Heart right ventricle (tissue), 16 donors: ENCODE measurements at regions not wholly inside any gene's neighbourhood (a gene's known extent, or its start where the extent isn't known, plus 50 kb on each side); places are given as distances from the start of the nearest gene placed in this dataset.

Experiments
- ATAC-seq, 8 donors: fragments of 200-7000 bp; cut with Tn5 transposase; one replicate each; pipeline ENCODE4 v1.9.1; 2020; ENCODE audit warnings: mild to moderate bottlenecking in 8 of 8, moderate library complexity in 8 of 8, moderate number of reproducible peaks in 1 of 8
- DNase-seq, 2 donors: peaks; one replicate each; pipeline ENCODE4 v3.0.0-alpha.2; 2020
- H3K27ac ChIP-seq, 10 donors: fragments of 200-600 bp; sonication (generic) in 2 of 10; one replicate each; pipeline versions ENCODE4 v1.5.0 to v1.8.0; 2020 to 2022; ENCODE audit warnings: mild to moderate bottlenecking in 3 of 10
- H3K27me3 ChIP-seq, 7 donors: fragments of 200-600 bp; one replicate each; pipeline ENCODE4 v1.8.0; 2021 to 2022; ENCODE audit warnings: mild to moderate bottlenecking in 2 of 7
- H3K36me3 ChIP-seq, 9 donors: fragments of 200-600 bp; sonication (generic) in 1 of 9; one replicate each; pipeline versions ENCODE4 v1.5.0 to v1.8.0; 2020 to 2022; ENCODE audit warnings: mild to moderate bottlenecking in 2 of 9
- H3K4me1 ChIP-seq, 9 donors: fragments of 200-600 bp; sonication (generic) in 1 of 9; one replicate each; pipeline versions ENCODE4 v1.5.0 to v1.8.0; 2020 to 2022; ENCODE audit warnings: mild to moderate bottlenecking in 4 of 9
- H3K4me3 ChIP-seq, 10 donors: fragments of 200-600 bp; sonication (generic) in 2 of 10; one replicate each; pipeline versions ENCODE4 v1.5.0 to v1.8.0; 2020 to 2022; ENCODE audit warnings: mild to moderate bottlenecking in 7 of 10, moderate library complexity in 2 of 10
- H3K9me3 ChIP-seq, 11 donors: fragments of 200-600 bp in 10 of 11; sonication (generic) in 2 of 11; one replicate each; pipeline versions ENCODE4 v1.5.0 to v1.8.0; 2013 to 2022; ENCODE audit warnings: mild to moderate bottlenecking in 2 of 11, control low read depth in 1 of 11, moderate library complexity in 1 of 11
- WGBS, 2 donors: extraction: QIAGEN DNeasy Blood & Tissue Kit; methylation state at CpG; one replicate each; pipeline ENCODE4 v1.1.7; 2013; ENCODE audit warnings: inconsistent platforms in 1 of 2; 5-methylcytosine and 5-hydroxymethylcytosine counted together
- intact Hi-C, 10 donors: fragments of 100-400 bp; cut with DNase I; formaldehyde crosslinking; loops; one replicate each; pipeline versions ENCODE4 v1.11.1 to v1.14.2; 2022
- TF ChIP-seq, protein P1 (sequence below), 9 donors: fragments of 200-600 bp; sonication (generic) in 2 of 9; IDR thresholded peaks; one replicate each; pipeline versions ENCODE4 v1.5.0 to v1.8.0; 2021 to 2022; ENCODE audit warnings: antibody characterized with exemption in 9 of 9, mild to moderate bottlenecking in 5 of 9, moderate library complexity in 1 of 9
- donor health status: Arrhythmogenic right ventricular cardiomyopathy.
- donor health status: ischemic (EF 13 %, LVEDD 7.1; RV severe dilation, severe dysfunction).
- donor health status: healthy with polysubstance abuse.
- donor health status: DM: no; HTN: yes; CAD: no.
- donor health status: DM: no; HTN: no; CAD: no.
- donor health status: ischemic (EF 25% LVEDD 6.9; RV normal size, moderate dysfunction).
- donor health status: ischemic (EF 25% LVEDD 5.7; RV mildly dilated, moderate dysfunction).
- donor health status: healthy.
- donor health status: DM: yes; HTN: yes; CAD: no.
- donor health status: Ischemic cardiomyopathy.
- donor health status: ischemic (EF 35%, LVEDD 5.7; RV mildly dilated, moderate dysfunction).
- donor health status: nonischemic (EF 11% LVEDD 7.7; RV severe dilation, severe dysfunction).
- donor health status: DM: yes; HTN: yes; CAD: no.
- donor health status: PGD.
- donor health status: ischemic (EF 29% LVEDD 5.4; RV normal size, mild dysfunction).
- donor health status: nonischemic (EF 23%, LVEDD 6.1; RV moderate dilation, normal function).

DNA sequence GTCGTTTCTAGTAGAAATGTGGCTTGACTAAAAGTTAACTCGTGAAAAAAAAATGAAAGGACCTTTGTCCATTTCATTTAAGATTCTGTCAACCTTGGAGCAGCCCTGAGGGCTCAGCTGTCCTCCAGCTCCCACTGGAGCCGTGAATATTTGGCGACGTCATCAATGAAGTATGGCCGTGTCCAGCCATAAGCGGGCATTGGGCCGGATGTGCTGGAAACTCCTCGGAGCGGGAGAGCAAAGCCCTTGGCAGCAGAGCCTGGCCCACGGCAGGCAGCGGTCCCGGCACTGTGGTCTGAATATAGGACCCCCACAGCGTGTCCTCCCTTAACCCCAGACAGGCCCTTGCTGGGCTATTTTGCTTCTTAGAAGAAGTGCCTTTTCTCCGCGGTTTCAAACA is 50.0 kb downstream of the JAKMIP3 start:
- Histone ChIP-seq H3K9me3 (no peaks in the 10 kb centered on the region), H3K27me3 (no peaks in the 10 kb centered on the region), H3K27ac (no peak overlapping the region), H3K4me3 (no peak overlapping the region), H3K4me1 (peaks cover 0 to 5% (median 0%) of the 10 kb centered on the region in 9 donors), H3K36me3 (no peaks in the 10 kb centered on the region)
- peak in 1 of 2 donors; percentile 27 for DNase-seq
- intact Hi-C loops = no loop called here
- TF ChIP-seq, protein P1, sequence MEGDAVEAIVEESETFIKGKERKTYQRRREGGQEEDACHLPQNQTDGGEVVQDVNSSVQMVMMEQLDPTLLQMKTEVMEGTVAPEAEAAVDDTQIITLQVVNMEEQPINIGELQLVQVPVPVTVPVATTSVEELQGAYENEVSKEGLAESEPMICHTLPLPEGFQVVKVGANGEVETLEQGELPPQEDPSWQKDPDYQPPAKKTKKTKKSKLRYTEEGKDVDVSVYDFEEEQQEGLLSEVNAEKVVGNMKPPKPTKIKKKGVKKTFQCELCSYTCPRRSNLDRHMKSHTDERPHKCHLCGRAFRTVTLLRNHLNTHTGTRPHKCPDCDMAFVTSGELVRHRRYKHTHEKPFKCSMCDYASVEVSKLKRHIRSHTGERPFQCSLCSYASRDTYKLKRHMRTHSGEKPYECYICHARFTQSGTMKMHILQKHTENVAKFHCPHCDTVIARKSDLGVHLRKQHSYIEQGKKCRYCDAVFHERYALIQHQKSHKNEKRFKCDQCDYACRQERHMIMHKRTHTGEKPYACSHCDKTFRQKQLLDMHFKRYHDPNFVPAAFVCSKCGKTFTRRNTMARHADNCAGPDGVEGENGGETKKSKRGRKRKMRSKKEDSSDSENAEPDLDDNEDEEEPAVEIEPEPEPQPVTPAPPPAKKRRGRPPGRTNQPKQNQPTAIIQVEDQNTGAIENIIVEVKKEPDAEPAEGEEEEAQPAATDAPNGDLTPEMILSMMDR (IDR thresholded peaks at IDR 0.05) = no peak
- peak in 3 of 8 donors; percentile 29 to 65 (median 56) for ATAC-seq
- WGBS, 2 donors = 48 to 58% methylated on average over 16 of the region's 16 CpGs

DNA sequence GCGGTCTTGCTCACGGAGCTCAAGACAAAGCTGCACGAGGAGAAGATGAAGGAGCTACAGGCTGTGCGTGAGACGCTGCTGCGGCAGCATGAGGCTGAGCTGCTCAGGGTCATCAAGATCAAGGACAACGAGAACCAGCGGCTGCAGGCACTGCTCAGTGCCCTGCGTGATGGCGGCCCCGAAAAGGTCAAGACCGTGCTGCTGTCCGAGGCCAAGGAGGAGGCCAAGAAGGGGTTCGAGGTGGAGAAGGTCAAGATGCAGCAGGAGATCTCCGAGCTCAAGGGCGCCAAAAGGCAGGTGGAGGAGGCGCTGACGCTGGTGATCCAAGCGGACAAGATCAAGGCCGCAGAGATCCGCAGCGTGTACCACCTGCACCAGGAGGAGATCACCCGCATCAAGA is 51.4 kb downstream of the JAKMIP3 start:
- H3K4me1 ChIP-seq = peaks cover 0 to 5% (median 0%) of the 10 kb centered on the region in 9 donors
- H3K4me3 ChIP-seq = no peak overlapping the region
- WGBS, 2 donors = 92 to 93% methylated on average over 23 of the region's 23 CpGs
- intact Hi-C loops = no loop called here
- H3K36me3 ChIP-seq = no peaks in the 10 kb centered on the region
- DNase-seq = no peak
- H3K27me3 ChIP-seq = no peaks in the 10 kb centered on the region
- ATAC-seq = no peak
- H3K9me3 ChIP-seq = no peaks in the 10 kb centered on the region
- TF ChIP-seq, protein P1 (IDR thresholded peaks at IDR 0.05) = no peak
- no peak overlapping the region for H3K27ac ChIP-seq

DNA sequence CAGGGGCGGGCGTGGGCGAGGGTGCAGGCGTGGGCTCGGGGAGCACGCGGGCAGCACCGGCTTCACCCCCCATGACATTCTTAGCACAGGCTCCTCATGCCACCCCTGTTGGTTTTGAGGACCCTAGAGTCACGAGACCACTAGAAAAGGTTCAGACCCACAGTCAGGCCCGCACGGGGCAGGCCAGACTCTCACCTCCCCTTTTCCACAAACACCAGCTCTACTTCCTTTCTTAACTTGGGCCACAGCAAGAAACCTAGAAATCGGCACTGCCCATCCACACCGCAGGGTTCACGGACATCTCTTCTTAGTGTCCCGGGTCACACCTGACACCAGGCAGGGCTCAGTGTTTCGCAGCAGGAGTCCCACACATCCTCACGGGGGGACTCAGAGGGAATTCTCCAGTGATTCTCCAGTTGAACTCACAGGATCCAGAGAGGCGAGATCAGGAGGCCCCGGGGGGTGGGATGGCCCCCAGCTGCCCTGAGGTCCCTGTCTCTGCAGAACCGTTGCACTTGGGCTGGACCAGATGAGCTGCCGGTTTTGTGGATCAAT is 52.0 kb downstream of the JAKMIP3 start:
- Histone ChIP-seq H3K4me1 (peaks cover 0 to 5% (median 0%) of the 10 kb centered on the region in 9 donors), H3K4me3 (no peak overlapping the region), H3K27me3 (no peaks in the 10 kb centered on the region), H3K9me3 (no peaks in the 10 kb centered on the region), H3K36me3 (no peaks in the 10 kb centered on the region), H3K27ac (no peak overlapping the region)
- ATAC-seq (no peak), DNase-seq (no peak)
- WGBS, 2 donors = 92 to 94% methylated on average over 21 of the region's 21 CpGs
- TF ChIP-seq, protein P1 (IDR thresholded peaks at IDR 0.05) = no peak
- intact Hi-C loops = no loop called here

DNA sequence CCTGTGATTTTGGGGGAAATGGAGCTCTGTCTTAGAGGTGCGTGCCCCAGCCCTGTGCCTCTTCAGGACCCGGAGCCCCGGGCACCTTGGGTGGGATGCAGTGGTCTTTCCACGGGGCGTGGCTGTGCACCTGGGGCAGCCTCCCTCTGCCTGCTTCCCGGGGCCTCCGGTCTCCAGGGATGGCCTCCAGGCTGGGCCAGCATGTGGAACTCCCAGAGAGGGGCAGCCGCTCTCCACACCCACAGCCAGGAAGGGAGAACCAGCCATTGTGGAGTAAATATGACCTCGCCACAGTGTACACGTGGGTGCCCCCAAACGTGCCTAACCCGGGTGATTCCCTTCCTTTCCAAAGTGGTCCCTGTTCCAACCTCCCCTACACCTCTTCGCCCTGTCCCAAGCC is 52.6 kb downstream of the JAKMIP3 start:
- TF ChIP-seq, protein P1 (IDR thresholded peaks at IDR 0.05) = no peak
- 91 to 94% methylated on average over 13 of the region's 13 CpGs for WGBS, 2 donors
- no peak overlapping the region for H3K4me3 ChIP-seq
- DNase-seq (no peak), ATAC-seq (no peak)
- peaks cover 0 to 5% (median 0%) of the 10 kb centered on the region in 9 donors for H3K4me1 ChIP-seq
- H3K36me3 ChIP-seq = no peaks in the 10 kb centered on the region
- intact Hi-C loops = no loop called here
- H3K27ac ChIP-seq = no peak overlapping the region
- H3K9me3 ChIP-seq = no peaks in the 10 kb centered on the region
- no peaks in the 10 kb centered on the region for H3K27me3 ChIP-seq
